Effector CD4-positive, alpha-beta T cell (primary cell): ENCODE measurements at regions not wholly inside any gene's neighbourhood (a gene's known extent, or its start where the extent isn't known, plus 50 kb on each side); places are given as distances from the start of the nearest gene placed in this dataset.

Source experiments
- DNase-seq: peaks from one replicate; pipeline ENCODE4 v3.0.0-alpha.2; 2020

DNA sequence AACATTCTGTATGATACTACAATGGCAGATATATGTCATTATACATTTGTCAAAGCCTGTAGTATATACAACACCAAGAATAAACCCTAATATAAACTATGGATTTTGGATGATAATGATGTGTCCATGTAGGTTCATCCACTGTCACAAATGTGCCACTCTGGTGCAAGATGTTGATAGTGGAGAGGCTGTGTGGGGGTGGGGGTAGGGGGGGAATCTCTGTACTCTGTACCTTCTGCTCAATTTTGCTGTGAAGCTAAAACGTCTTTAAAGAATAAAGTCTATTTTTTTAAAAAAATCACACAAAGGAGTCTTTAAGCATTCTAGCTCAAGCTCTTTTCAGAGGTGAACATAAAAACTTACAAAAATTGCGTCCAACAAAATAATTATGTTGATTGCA lies 88.2 kb upstream of the ABI3BP start:
- DNase-seq: no peak

DNA sequence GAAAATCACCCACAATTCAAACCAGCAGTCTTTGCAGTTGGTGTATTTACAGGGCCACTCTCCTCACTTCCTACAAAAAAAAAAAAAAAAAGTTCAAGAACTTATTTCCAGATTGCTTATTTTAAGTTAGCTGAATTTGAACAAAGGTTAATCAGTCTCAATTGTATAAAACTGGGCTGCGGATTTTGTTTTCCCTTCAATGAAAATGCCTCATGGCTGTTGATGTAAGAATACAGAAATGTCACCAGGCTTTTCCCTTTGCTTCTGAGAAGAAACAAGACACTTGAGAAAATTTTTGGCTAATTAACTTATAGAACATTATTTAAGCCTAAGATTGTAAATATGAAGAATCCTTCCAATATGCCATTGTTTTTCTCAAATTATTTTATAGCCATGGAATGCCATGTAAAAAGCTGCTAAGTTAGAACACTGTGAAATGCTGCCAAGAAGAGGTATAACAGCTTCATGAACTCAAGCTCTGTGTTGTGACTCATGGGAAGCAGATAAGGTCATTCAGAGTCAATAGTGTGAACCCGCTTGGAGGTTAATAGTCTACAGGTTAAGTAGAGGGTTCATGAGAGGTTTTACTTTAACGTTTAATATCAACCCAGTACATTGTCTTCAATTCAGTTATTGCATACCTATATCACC lies 84.3 kb upstream of the ABI3BP start:
- no peak for DNase-seq

GRCh38 chr3:101074518-101074917 lies 81.3 kb upstream of the ABI3BP start:
- DNase-seq: no peak

DNA sequence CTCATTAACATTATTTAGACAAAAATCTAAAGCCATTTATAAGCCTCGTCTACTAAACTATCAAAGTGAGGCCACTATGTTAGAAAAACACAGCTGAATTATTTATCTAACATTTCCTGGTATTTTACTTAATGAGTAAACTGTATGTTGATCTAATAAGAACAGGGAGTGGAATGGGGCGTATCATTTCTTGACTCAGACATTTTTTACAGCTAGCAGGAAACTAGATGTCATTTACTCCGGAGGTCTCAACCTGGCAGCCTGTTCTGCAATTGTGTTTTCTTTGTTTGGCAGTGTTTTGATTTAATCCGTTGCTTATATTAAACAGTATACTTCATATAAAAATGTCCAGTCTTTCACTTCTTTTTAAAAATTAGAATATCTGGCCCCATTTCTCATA lies 79.1 kb upstream of the ABI3BP start:
- no peak for DNase-seq

GRCh38 chr3:101070799-101071121 lies 77.5 kb upstream of the ABI3BP start:
- no peak for DNase-seq

DNA sequence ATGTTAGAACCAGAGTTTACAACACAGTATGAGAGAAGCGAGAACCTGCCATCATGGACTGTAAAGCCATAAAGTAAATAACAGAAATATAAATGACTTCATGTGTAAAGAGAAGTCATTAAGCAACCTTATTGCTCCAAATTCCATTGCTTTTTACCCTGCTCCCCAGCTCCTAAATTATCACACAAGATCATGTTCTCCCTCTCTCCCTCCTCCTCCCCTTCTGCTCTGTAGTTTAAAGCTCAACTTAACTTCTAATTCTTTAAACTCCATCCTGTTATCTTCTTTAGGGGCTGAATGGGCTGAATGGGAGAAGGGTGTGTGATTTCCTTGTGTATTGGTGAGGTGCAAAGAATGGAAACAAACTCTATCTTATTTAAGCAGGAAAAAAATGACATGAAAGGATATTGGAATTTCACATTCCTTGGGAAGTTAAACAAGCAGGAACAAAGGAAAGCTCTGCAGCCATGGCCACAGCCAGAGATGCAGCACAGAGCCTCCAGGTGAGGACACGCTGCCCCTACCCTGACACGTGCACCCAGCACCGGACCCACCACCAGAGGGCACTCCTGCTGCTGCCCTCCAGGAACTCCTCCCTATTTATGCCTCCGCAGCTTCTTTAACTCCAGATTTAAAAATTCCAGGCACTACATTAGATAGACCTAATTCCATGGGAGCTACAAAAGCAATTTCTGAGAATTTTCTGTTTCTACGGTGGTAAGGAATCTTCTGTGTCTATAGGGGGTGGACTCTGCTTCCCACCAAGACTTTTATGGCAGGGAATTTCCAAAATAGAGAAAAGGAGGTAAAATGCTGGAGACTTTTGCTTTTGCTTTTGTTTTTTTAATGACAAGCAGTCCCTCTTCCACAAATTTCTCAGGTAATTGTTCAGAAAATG lies 76.9 kb upstream of the ABI3BP start:
- peak; percentile 16 for DNase-seq

DNA sequence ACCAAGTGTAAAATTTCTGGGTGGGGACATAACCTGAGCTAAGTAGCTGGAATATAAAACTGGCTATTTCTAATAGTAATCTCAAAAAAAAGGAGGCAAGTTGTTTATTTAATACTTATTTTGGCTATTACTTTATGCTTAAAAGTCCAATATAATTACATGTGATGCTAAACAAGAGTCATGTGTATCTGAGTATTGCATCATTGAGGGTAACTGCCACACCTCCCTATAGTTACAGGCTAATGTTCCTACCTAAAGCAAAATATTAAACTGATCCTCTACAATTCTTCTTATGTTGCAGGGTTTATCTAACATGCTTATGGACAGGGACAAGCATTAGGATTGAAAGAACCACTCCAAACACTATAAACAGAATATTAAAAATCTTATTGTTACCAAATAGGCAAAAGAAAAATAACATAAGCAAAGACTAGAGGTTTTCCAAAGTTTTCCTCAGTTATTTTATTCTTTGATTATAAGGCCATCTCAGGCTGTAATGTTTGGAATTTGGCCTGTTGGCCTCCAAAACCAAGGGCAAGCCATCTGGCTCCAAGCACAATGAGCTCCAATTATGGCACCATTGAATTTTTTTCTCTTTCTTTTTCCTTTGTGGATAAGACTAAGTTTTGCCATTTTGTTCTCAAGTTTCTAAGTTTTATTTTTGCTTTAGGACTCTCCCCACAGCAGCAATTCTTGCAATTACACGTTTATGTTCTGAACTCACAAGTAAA lies 75.8 kb upstream of the ABI3BP start:
- DNase-seq: no peak

DNA sequence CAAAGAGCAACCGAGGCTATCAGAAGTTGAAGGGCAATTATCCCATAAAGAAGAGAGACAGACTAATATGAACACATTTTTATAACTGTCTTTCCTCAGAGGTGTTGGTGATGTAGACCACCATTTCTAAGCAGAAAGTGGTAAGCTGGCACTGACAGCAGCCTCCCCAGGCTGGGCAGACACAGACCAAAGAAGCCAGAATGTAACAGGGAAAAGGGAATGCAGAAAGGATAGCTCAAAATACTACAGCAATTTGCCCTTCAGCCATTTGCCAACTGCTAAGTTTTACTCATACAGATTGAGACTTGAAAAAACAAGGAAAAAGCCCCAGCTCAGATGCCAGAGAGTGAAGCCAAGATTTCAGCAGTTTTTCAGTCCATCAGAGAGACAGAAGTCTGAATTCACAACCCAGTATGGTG lies 73.5 kb upstream of the ABI3BP start:
- no peak for DNase-seq

DNA sequence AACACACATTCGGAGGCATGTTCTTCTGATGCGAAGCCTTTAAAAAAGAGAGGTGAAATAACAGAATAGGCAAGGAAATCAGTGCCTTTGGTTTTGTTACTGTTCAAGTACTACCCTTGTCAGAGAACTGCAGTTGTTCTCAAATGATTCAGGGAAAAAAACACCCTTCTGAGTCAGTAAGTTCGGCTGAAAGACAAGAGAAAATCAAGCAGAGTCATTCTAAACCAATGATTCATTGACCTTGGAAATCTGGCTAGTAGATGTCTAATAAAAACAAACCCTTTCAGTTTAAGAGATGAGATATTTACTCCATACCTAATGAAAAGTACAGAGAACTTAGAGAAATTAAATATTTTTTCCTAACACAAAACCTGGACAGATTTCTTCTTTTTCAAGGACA lies 72.7 kb upstream of the ABI3BP start:
- no peak for DNase-seq

- no peak for DNase-seq
Observed at GRCh38 chr3:101063401-101063800, 70.2 kb upstream of the ABI3BP start.

DNA sequence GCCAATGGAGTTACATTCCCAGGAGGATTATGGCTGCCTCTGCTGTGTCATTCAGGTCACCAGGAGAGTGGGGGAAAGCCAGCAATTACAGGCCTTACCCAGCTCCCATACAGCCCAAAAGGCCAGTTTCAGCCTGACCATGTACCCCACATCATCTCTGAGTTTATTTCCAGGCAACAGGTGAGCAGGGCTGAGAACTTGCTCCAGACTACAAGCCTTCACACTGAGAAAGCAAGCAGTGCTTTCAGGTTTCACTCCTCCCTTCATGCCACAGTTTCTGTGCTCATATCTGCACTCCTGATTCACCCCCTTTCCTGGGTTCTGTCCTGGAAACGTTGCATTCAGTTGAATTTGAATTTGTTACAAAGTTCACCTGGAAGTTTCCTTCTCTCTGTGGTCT lies 68.1 kb upstream of the ABI3BP start:
- DNase-seq: no peak

DNA sequence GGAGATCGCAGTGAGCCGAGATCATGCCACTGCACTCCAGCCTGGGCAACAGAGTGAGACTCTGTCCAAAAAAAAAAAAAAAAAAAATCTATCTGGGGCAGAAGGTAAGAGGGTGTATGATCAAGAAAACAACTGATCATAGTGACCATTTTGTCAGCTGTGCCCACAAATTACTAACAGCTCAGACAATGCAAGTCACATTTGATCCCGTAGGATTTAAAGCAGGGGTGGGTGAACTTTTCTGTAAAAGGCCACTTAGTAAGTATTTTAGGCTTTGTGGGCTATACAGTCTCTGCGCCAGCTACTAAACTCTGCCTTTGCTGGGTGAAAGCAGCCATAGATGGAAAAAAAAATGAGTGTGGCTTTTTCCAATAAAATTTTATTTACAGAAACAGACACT lies 57.6 kb upstream of the ABI3BP start:
- no peak for DNase-seq

DNA sequence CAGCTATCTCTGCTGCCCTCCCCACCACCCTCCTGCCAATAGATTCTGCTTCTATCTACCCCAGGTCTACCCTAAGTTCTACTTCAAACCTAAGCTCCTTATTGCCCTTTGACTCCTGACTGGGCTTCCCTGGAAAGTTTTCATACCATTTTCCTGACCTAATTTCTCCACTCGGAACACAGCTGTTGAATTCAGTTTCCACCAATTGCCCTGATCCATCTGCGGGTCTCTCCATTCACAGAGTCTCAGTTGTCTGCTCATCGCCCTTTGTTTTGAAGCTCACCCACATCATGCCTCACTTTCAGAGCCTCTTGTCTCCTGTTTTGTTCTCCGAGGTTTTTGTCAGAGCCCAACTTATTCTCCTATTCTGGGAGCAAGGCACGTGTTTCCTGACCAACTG lies 56.8 kb upstream of the ABI3BP start:
- no peak for DNase-seq

DNA sequence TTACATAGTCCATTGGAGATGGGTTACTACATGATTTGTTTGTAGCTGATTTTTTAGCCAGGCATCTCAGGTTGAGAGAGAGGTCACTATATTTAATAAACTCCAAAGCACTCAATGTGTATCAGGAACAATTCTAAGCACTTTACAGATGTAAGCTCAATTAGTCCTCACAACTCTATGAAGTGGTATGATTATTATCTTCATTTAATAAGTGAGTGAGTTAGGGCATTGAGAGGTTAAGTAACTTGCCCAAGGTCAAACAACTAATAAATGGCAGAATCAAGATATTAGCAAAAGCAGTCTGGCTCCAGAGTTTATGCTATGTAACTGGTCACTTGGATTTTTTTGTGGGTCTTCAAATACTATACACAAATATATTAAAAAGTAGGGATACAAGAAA lies 56.3 kb upstream of the ABI3BP start:
- DNase-seq: no peak

DNA sequence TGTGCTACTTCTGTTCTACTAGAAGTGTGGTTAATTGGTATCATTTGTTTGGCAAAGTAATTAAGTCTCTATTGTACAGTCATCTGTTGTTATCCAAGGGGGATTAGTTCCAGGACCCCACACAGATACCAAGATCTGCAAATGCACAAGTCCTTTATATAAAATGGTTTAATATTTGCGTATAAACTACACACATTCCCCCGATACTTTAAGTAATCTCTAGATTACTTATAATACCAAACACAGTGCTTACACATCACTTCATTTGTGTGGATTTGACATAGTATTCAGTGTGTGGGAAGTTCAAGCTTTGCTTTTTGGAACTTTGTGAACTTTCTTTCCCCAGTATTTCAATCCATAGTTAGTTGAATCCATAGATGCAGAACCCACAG lies 50.5 kb upstream of the ABI3BP start:
- DNase-seq: no peak

GRCh38 chr3:101042996-101043686 lies 49.9 kb upstream of the ABI3BP start:
- no peak for DNase-seq
